GM12872 (cell line): ENCODE measurements at regions not wholly inside any gene's neighbourhood (a gene's known extent, or its start where the extent isn't known, plus 50 kb on each side); places are given as distances from the start of the nearest gene placed in this dataset.

Experiments used
- CTCF ChIP-seq: IDR thresholded peaks from 3 replicates; pipeline ENCODE4 v1.5.1; 2011; ENCODE audit warnings: low read depth, mild to moderate bottlenecking, low read length, moderate library complexity; ENCODE audit not compliant: insufficient read depth

GRCh38 chr1:60133848-60134247 is 60.3 kb upstream of the C1orf87 start:
- TF ChIP-seq CTCF: no peak

- TF ChIP-seq CTCF: no peak
Observed at GRCh38 chr1:60133000-60133673, 59.6 kb upstream of the C1orf87 start.

- no peak for TF ChIP-seq CTCF
Observed at GRCh38 chr1:60132108-60132507, 58.5 kb upstream of the C1orf87 start.

GRCh38 chr1:60130703-60131102 is 57.1 kb upstream of the C1orf87 start:
- no peak for TF ChIP-seq CTCF

- TF ChIP-seq CTCF: no peak
Observed at GRCh38 chr1:60129911-60130310, 56.3 kb upstream of the C1orf87 start.

GRCh38 chr1:60126723-60127122 is 53.2 kb upstream of the C1orf87 start:
- no peak for TF ChIP-seq CTCF
